CD14-positive monocyte (primary cell): ENCODE measurements at regions not wholly inside any gene's neighbourhood (a gene's known extent, or its start where the extent isn't known, plus 50 kb on each side); places are given as distances from the start of the nearest gene placed in this dataset.

Source experiments
- DNase-seq, 3 donors: peaks; one replicate each; pipeline ENCODE4 v3.0.0-alpha.2; 2011 to 2022
- H2AFZ ChIP-seq: 2 replicates; pipeline ENCODE4 v1.6.0; 2012; ENCODE audit warnings: mild to moderate bottlenecking, low read depth, low read length, inconsistent platforms; ENCODE audit not compliant: insufficient read depth, poor library complexity, severe bottlenecking
- H3K27ac ChIP-seq, 2 donors: 1 replicate in 1 of 2; 2 replicates in 1 of 2; pipeline ENCODE4 v1.5.1; 2012 to 2013; ENCODE audit warnings: low read length in 2 of 2, control low read depth in 1 of 2, inconsistent platforms in 1 of 2, low read depth in 1 of 2, mild to moderate bottlenecking in 1 of 2
- H3K27me3 ChIP-seq, 2 donors: one replicate each; pipeline versions ENCODE4 v1.6.0 to v1.6.1; 2011 to 2013; ENCODE audit warnings: low read length in 2 of 2; ENCODE audit not compliant: control insufficient read depth in 2 of 2, insufficient read depth in 2 of 2
- H3K36me3 ChIP-seq, 2 donors: replicated peaks in 1 of 2; 1 replicate in 1 of 2; 2 replicates in 1 of 2; pipeline versions ENCODE4 v1.5.1 to v1.6.1; 2012 to 2013; ENCODE audit warnings: low read length in 2 of 2, control low read depth in 1 of 2, inconsistent platforms in 1 of 2, mild to moderate bottlenecking in 1 of 2; ENCODE audit not compliant: insufficient read depth in 2 of 2, control insufficient read depth in 1 of 2
- H3K4me1 ChIP-seq, 2 donors: 1 replicate in 1 of 2; 2 replicates in 1 of 2; pipeline versions ENCODE4 v1.5.1 to v1.6.1; 2012 to 2013; ENCODE audit warnings: low read length in 2 of 2, control low read depth in 1 of 2, inconsistent platforms in 1 of 2, mild to moderate bottlenecking in 1 of 2, moderate library complexity in 1 of 2; ENCODE audit not compliant: insufficient read depth in 2 of 2, control insufficient read depth in 1 of 2
- H3K4me2 ChIP-seq: replicated peaks from 2 replicates; pipeline ENCODE3; 2012; ENCODE audit warnings: low read length, moderate library complexity, mild to moderate bottlenecking; ENCODE audit not compliant: poor library complexity, severe bottlenecking; ENCODE audit errors: extremely low read depth
- H3K4me3 ChIP-seq, 3 experiments: fragments of 200-600 bp in 1 of 3; sonication (generic) in 1 of 3; replicated peaks in 1 of 3; 1 replicate in 2 of 3; 2 replicates in 1 of 3; pipeline ENCODE4 v1.5.1; 2011 to 2013; ENCODE audit warnings: low read length in 3 of 3, mild to moderate bottlenecking in 3 of 3, control low read depth in 2 of 3, low read depth in 2 of 3, inconsistent platforms in 1 of 3, moderate library complexity in 1 of 3
- H3K79me2 ChIP-seq: 2 replicates; pipeline ENCODE4 v1.6.0; 2012; ENCODE audit warnings: mild to moderate bottlenecking, control low read depth, inconsistent platforms, low read length, moderate library complexity; ENCODE audit not compliant: insufficient read depth
- H3K9ac ChIP-seq: 2 replicates; pipeline ENCODE4 v1.6.0; 2017; ENCODE audit warnings: low read length, mild to moderate bottlenecking; ENCODE audit not compliant: insufficient read depth, poor library complexity, severe bottlenecking
- H3K9me3 ChIP-seq, 2 donors: replicated peaks in 1 of 2; 1 replicate in 1 of 2; 2 replicates in 1 of 2; pipeline versions ENCODE4 v1.5.1 to v1.6.1; 2012 to 2013; ENCODE audit warnings: low read length in 2 of 2, control low read depth in 1 of 2; ENCODE audit not compliant: control insufficient read depth in 1 of 2, insufficient read depth in 1 of 2
- H4K20me1 ChIP-seq: 2 replicates; pipeline ENCODE4 v1.6.0; 2012; ENCODE audit warnings: mild to moderate bottlenecking, low read length, control low read depth, moderate library complexity; ENCODE audit not compliant: insufficient read depth
- H3K27ac Mint-ChIP-seq, 7 donors: one replicate each; pipeline ENCODE4 v1.8.0; 2020; ENCODE audit warnings: mild to moderate bottlenecking in 7 of 7, mixed read lengths in 7 of 7, moderate library complexity in 6 of 7, inconsistent platforms in 2 of 7
- H3K27me3 Mint-ChIP-seq, 3 donors: one replicate each; pipeline ENCODE4 v1.8.0; 2021 to 2022; ENCODE audit warnings: low read depth in 3 of 3, mild to moderate bottlenecking in 3 of 3, mixed read lengths in 3 of 3, moderate library complexity in 3 of 3, inconsistent platforms in 1 of 3
- H3K36me3 Mint-ChIP-seq, 2 donors: one replicate each; pipeline ENCODE4 v1.8.0; 2020; ENCODE audit warnings: mixed read lengths in 2 of 2, inconsistent platforms in 1 of 2, mild to moderate bottlenecking in 1 of 2
- H3K4me1 Mint-ChIP-seq: one replicate; pipeline ENCODE4 v1.8.0; 2020; ENCODE audit warnings: mild to moderate bottlenecking, mixed read lengths
- H3K4me3 Mint-ChIP-seq, 2 donors: one replicate each; pipeline ENCODE4 v1.8.0; 2020; ENCODE audit warnings: mild to moderate bottlenecking in 2 of 2, mixed read lengths in 2 of 2, moderate library complexity in 1 of 2
- H3K9me3 Mint-ChIP-seq, 7 donors: one replicate each; pipeline ENCODE4 v1.8.0; 2020 to 2022; ENCODE audit warnings: mixed read lengths in 7 of 7, mild to moderate bottlenecking in 6 of 7, moderate library complexity in 6 of 7, inconsistent platforms in 2 of 7
- CTCF ChIP-seq: fragments of 200-600 bp; IDR thresholded peaks from one replicate; pipeline ENCODE4 v1.8.0; 2022; ENCODE audit warnings: antibody characterized with exemption, mild to moderate bottlenecking
- WGBS: methylation state at CpG from one replicate; pipeline ENCODE4 v1.1.5; 2013; ENCODE audit warnings: missing lambda C conversion rate; ENCODE audit not compliant: insufficient coverage; 5-methylcytosine and 5-hydroxymethylcytosine counted together
- intact Hi-C, 2 donors: fragments of 100-400 bp; cut with micrococcal nuclease; formaldehyde crosslinking; loops; one replicate each; pipeline versions ENCODE4 v1.15.0 to v1.15.1; 2023

- 95% methylated on average over 2 of the region's 3 CpGs for WGBS
- H3K9me3 ChIP-seq = no peaks in the 10 kb centered on the region
- no peak overlapping the region for H3K4me2 ChIP-seq
- intact Hi-C loops = no loop called here
- H2AFZ ChIP-seq = no peak overlapping the region
- no peaks in the 10 kb centered on the region for H3K4me1 ChIP-seq
- H3K9ac ChIP-seq = no peak overlapping the region
- H3K79me2 ChIP-seq = no peaks in the 10 kb centered on the region
- peaks cover 0 to 1% (median 0%) of the 10 kb centered on the region in 3 donors for H3K27me3 Mint-ChIP-seq
- H3K27ac ChIP-seq = no peak overlapping the region
- DNase-seq = no peak
- peaks cover 0 to 11% (median 3%) of the 10 kb centered on the region in 7 donors for H3K9me3 Mint-ChIP-seq
- no peaks in the 10 kb centered on the region for H3K36me3 Mint-ChIP-seq
- H3K36me3 ChIP-seq = no peaks in the 10 kb centered on the region
- H3K4me3 Mint-ChIP-seq = no peak overlapping the region
- H4K20me1 ChIP-seq = no peaks in the 10 kb centered on the region
- no peak for TF ChIP-seq CTCF
- H3K4me1 Mint-ChIP-seq = no peaks in the 10 kb centered on the region
- no peak overlapping the region for H3K4me3 ChIP-seq
- no peaks in the 10 kb centered on the region for H3K27me3 ChIP-seq
- no peak overlapping the region for H3K27ac Mint-ChIP-seq
Observed at GRCh38 chr2:220057391-220057790, 430.0 kb downstream of the SLC4A3 start.

- Histone ChIP-seq H4K20me1 (no peaks in the 10 kb centered on the region), H3K36me3 (no peaks in the 10 kb centered on the region), H3K4me3 (no peak overlapping the region), H3K4me1 (no peaks in the 10 kb centered on the region), H3K27ac (no peak overlapping the region), H3K9me3 (no peaks in the 10 kb centered on the region), H3K9ac (no peak overlapping the region), H3K27me3 (no peaks in the 10 kb centered on the region), H2AFZ (no peak overlapping the region), H3K79me2 (no peaks in the 10 kb centered on the region), H3K4me2 (no peak overlapping the region)
- H3K36me3 Mint-ChIP-seq = no peaks in the 10 kb centered on the region
- no peak overlapping the region for H3K4me3 Mint-ChIP-seq
- peaks cover 0 to 1% (median 0%) of the 10 kb centered on the region in 3 donors for H3K27me3 Mint-ChIP-seq
- intact Hi-C loops = no loop called here
- no peak for DNase-seq
- TF ChIP-seq CTCF = no peak
- H3K27ac Mint-ChIP-seq = peak overlapping the region in 1 of 7 donors; percentile 10
- 90% methylated on average over 9 of the region's 9 CpGs for WGBS
- peaks cover 0 to 11% (median 3%) of the 10 kb centered on the region in 7 donors for H3K9me3 Mint-ChIP-seq
- no peaks in the 10 kb centered on the region for H3K4me1 Mint-ChIP-seq
Observed at GRCh38 chr2:220057916-220058315, 430.5 kb downstream of the SLC4A3 start.
